Glomerular visceral epithelial cell (primary cell): ENCODE measurements at regions not wholly inside any gene's neighbourhood (a gene's known extent, or its start where the extent isn't known, plus 50 kb on each side); places are given as distances from the start of the nearest gene placed in this dataset.

Experiments
- DNase-seq: peaks from one replicate; pipeline ENCODE4 v3.0.0-alpha.2; 2016; ENCODE audit errors: extremely low spot score

- DNase-seq = no peak
These were observed 133.5 kb downstream of the ASB1 start for GRCh38 chr2:238560234-238560633.

GRCh38 chr2:238561230-238561629, 134.5 kb downstream of the ASB1 start:
- no peak for DNase-seq

DNA sequence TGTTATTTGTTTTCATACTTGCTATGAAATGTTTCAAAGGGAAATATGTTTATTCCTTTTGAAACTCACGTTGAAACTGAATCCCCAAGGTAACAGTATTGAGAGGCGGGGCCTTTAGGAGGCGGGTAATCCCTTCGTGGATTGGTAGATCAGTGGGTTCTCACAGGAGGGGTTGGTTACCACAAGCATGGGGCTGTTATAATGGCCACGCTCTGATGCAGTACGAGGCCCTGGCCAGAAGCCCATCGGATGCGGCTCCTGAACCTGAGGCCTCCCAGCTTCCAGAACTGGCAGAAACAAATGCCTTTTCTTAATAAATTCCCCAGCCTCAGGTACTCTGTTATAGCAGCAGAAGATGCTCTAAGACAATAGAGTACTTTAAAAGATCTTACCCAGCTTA, 135.7 kb downstream of the ASB1 start:
- DNase-seq = no peak

GRCh38 chr2:238563551-238563950, 136.8 kb downstream of the ASB1 start:
- DNase-seq = no peak

- DNase-seq = no peak
These were observed 137.7 kb downstream of the ASB1 start for GRCh38 chr2:238564286-238564920.

- no peak for DNase-seq
These were observed 138.3 kb downstream of the ASB1 start for GRCh38 chr2:238565031-238565430.

DNA sequence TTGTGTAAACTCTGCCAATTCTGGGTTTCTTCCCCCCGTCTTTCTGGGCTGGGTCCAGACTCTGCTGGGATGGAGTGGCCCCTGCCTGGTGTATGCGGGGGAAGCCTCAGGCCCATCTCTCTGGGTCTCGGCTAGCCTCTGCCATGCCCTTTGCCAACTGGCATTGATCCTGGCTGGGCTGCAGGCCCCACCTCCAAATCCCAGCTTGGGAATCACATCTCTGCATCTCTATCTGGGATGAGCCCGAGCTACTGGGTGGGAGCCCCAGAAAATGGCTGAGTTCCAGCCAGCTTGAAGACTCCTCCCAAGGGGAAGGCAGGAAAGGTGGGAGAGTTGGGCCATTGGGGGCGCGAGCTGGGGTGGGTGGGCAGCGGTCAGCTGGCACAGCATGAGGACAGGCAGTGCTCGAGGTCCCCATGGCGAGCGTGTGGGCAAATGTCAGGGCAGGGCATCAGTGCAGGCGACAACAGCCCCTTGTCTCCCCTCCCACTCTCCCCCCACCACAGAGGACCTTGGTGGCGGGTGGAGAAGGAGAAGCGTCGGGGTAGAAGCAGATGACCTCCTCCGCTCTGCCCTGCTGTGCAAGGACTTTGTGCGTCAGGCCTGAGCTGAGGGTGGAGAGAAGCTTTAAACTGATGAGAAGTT, 139.4 kb downstream of the ASB1 start:
- no peak for DNase-seq

GRCh38 chr2:238567067-238567855, 140.5 kb downstream of the ASB1 start:
- no peak for DNase-seq

- DNase-seq = no peak
These were observed 141.3 kb downstream of the ASB1 start for GRCh38 chr2:238567996-238568395.

GRCh38 chr2:238568455-238569440, 142.0 kb downstream of the ASB1 start:
- no peak for DNase-seq

- no peak for DNase-seq
These were observed 142.9 kb downstream of the ASB1 start for GRCh38 chr2:238569507-238570195.

DNA sequence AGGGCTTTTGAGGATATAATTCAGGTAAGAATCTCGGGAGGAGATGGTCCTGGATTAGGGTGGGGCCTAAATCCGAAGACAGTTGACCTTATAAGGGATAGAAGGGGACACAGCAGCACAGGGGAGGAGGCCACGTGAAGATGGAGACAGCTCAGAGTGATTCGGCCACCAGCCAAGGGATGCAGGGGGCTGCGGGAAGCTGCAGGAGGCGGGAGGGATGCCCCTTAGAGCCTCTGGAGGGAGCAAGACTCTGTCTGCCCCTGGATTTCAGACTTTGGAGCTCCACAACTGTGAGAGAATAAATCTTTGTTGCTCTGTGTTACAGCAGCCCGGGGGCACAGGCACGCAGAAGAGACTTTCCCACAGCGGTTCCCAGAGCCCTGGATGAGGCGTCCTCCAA, 143.7 kb downstream of the ASB1 start:
- DNase-seq = no peak

DNA sequence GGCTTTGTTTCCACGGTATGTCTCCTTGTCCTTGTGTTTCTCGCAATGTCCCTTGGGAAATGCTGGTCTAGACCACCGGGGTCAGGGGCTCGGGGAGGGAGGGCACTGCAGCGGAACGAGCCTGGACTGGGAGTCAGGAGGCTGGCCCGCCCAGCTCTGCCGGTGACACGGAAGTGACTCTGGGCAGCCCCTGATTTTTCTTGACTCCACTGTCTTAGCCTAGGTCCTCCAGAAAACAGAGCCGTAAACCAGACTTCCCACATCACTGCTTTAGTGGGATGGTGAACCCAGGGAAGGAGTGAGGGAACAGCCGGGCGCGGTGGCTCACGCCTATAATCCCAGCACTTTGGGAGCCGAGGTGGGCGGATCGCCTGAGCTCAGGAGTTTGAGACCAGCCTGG, 144.2 kb downstream of the ASB1 start:
- DNase-seq = no peak

- DNase-seq = no peak
These were observed 145.1 kb downstream of the ASB1 start for GRCh38 chr2:238571661-238572372.

GRCh38 chr2:238573065-238573778, 146.5 kb downstream of the ASB1 start:
- DNase-seq = no peak

DNA sequence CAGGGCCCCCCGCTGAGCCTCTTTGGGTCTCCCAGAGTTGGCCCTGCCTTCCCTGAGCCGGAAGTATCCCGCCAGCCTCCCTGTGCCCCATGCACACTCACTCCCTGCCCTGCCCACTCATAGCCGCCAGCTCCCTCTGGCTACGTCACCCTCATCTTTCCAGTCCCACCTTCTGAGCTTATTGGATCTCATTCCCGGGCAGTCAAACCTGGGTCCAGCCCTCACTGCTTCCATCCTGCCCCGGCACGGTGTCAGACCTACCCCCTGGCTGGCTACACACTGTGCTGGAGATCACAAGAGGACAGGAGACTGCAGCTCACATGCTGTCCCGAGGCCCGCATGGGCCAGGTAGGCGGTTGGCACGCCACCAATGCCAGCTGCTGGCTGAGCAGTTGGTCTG, 147.2 kb downstream of the ASB1 start:
- no peak for DNase-seq

- DNase-seq = no peak
These were observed 148.0 kb downstream of the ASB1 start for GRCh38 chr2:238574490-238575271.

GRCh38 chr2:238576674-238577073, 149.9 kb downstream of the ASB1 start:
- DNase-seq = no peak

DNA sequence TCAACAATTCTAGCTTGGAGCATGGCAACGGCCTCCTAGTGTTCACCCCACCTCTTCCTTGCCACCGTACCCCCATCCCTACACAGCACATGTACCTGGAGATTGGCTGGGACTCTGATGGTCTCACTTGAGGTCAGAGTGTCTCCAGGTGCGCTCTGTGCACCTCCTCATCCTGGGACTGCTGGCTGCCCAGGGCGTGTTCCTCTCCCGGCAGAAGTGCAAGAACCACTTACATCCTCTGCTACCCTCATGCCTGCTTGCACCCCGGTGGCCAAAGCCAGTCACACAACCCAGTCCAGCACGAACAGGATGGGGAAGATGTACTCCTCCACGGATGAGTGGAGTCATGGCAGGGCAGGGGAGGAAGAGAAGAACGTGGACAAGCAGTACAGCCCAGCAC, 151.5 kb downstream of the ASB1 start:
- DNase-seq = no peak
